Muscle of leg (tissue), 3 donors: ENCODE measurements at regions not wholly inside any gene's neighbourhood (a gene's known extent, or its start where the extent isn't known, plus 50 kb on each side); places are given as distances from the start of the nearest gene placed in this dataset.

Source experiments
- DNase-seq: peaks from one replicate; pipeline ENCODE4 v3.0.0; 2013
- H3K27ac ChIP-seq: one replicate; pipeline ENCODE4 v1.5.1; 2013; ENCODE audit warnings: mild to moderate bottlenecking, low read length, control low read depth
- H3K27me3 ChIP-seq: one replicate; pipeline ENCODE4 v1.6.1; 2013; ENCODE audit warnings: low read length; ENCODE audit not compliant: control insufficient read depth, insufficient read depth
- H3K36me3 ChIP-seq: one replicate; pipeline ENCODE4 v1.6.1; 2013; ENCODE audit warnings: low read length; ENCODE audit not compliant: control insufficient read depth, insufficient read depth
- H3K4me1 ChIP-seq: one replicate; pipeline ENCODE4 v1.6.1; 2013; ENCODE audit warnings: low read length; ENCODE audit not compliant: control insufficient read depth, insufficient read depth
- H3K4me3 ChIP-seq: one replicate; pipeline ENCODE4 v1.5.1; 2013; ENCODE audit warnings: low read length, control low read depth
- H3K9me3 ChIP-seq: replicated peaks from 2 replicates; pipeline ENCODE4 v1.6.1; 2013; ENCODE audit warnings: low read depth, low read length; ENCODE audit not compliant: control insufficient read depth
- WGBS: methylation state at CpG from one replicate; pipeline ENCODE4 v1.1.5; 2013; ENCODE audit warnings: missing lambda C conversion rate; ENCODE audit not compliant: insufficient coverage; 5-methylcytosine and 5-hydroxymethylcytosine counted together

GRCh38 chr14:22418631-22419030, 170.4 kb downstream of the DAD1 start:
- no peaks in the 10 kb centered on the region for H3K4me1 ChIP-seq
- WGBS = 33% methylated on average over 2 of the region's 5 CpGs
- no peak overlapping the region for H3K27ac ChIP-seq
- H3K4me3 ChIP-seq = no peak overlapping the region
- no peaks in the 10 kb centered on the region for H3K36me3 ChIP-seq
- H3K27me3 ChIP-seq = no peaks in the 10 kb centered on the region
- H3K9me3 ChIP-seq = no peaks in the 10 kb centered on the region
- no peak for DNase-seq

- Histone ChIP-seq H3K27me3 (no peaks in the 10 kb centered on the region), H3K4me3 (no peak overlapping the region), H3K9me3 (no peaks in the 10 kb centered on the region), H3K27ac (no peak overlapping the region), H3K36me3 (no peaks in the 10 kb centered on the region), H3K4me1 (peaks cover 7% of the 10 kb centered on the region)
- no peak for DNase-seq
- no CpG with 5 or more reads among the region's 5 CpGs for WGBS
These were observed 171.1 kb downstream of the DAD1 start for GRCh38 chr14:22417914-22418313.

- H3K36me3 ChIP-seq = no peaks in the 10 kb centered on the region
- 40% methylated on average over 1 of the region's 2 CpGs for WGBS
- H3K9me3 ChIP-seq = no peaks in the 10 kb centered on the region
- H3K27me3 ChIP-seq = no peaks in the 10 kb centered on the region
- peaks cover 11% of the 10 kb centered on the region for H3K4me1 ChIP-seq
- H3K4me3 ChIP-seq = no peak overlapping the region
- no peak overlapping the region for H3K27ac ChIP-seq
- DNase-seq = no peak
These were observed 172.8 kb downstream of the DAD1 start for GRCh38 chr14:22416193-22416592.

GRCh38 chr14:22415605-22415959, 173.4 kb downstream of the DAD1 start:
- Histone ChIP-seq H3K4me1 (peaks cover 11% of the 10 kb centered on the region), H3K9me3 (no peaks in the 10 kb centered on the region), H3K4me3 (no peak overlapping the region), H3K27me3 (no peaks in the 10 kb centered on the region), H3K27ac (no peak overlapping the region), H3K36me3 (no peaks in the 10 kb centered on the region)
- no CpG with 5 or more reads among the region's 1 CpG for WGBS
- DNase-seq = no peak

GRCh38 chr14:22414876-22415604, 174.0 kb downstream of the DAD1 start:
- no peaks in the 10 kb centered on the region for H3K9me3 ChIP-seq
- H3K4me3 ChIP-seq = no peak overlapping the region
- no peak for DNase-seq
- WGBS = 13% methylated on average over 2 of the region's 4 CpGs
- no peaks in the 10 kb centered on the region for H3K27me3 ChIP-seq
- no peak overlapping the region for H3K27ac ChIP-seq
- no peaks in the 10 kb centered on the region for H3K36me3 ChIP-seq
- peaks cover 11% of the 10 kb centered on the region for H3K4me1 ChIP-seq

- Histone ChIP-seq H3K4me1 (peaks cover 11% of the 10 kb centered on the region), H3K27me3 (no peaks in the 10 kb centered on the region), H3K9me3 (no peaks in the 10 kb centered on the region), H3K27ac (no peak overlapping the region), H3K4me3 (no peak overlapping the region), H3K36me3 (no peaks in the 10 kb centered on the region)
- 48% methylated on average over 5 of the region's 5 CpGs for WGBS
- peak; percentile 89 for DNase-seq
These were observed 176.1 kb downstream of the DAD1 start for GRCh38 chr14:22412926-22413411.

- WGBS = no CpG with 5 or more reads among the region's 5 CpGs
- no peaks in the 10 kb centered on the region for H3K27me3 ChIP-seq
- H3K4me1 ChIP-seq = peaks cover 11% of the 10 kb centered on the region
- no peaks in the 10 kb centered on the region for H3K9me3 ChIP-seq
- no peak overlapping the region for H3K27ac ChIP-seq
- H3K36me3 ChIP-seq = no peaks in the 10 kb centered on the region
- no peak for DNase-seq
- H3K4me3 ChIP-seq = no peak overlapping the region
These were observed 177.5 kb downstream of the DAD1 start for GRCh38 chr14:22411398-22412055.

GRCh38 chr14:22410497-22410896, 178.5 kb downstream of the DAD1 start:
- Histone ChIP-seq H3K27ac (no peak overlapping the region), H3K9me3 (no peaks in the 10 kb centered on the region), H3K36me3 (no peaks in the 10 kb centered on the region), H3K27me3 (no peaks in the 10 kb centered on the region), H3K4me1 (peaks cover 11% of the 10 kb centered on the region), H3K4me3 (no peak overlapping the region)
- DNase-seq = no peak

GRCh38 chr14:22409006-22409405, 180.0 kb downstream of the DAD1 start:
- H3K27me3 ChIP-seq = no peaks in the 10 kb centered on the region
- no peak overlapping the region for H3K4me3 ChIP-seq
- no peaks in the 10 kb centered on the region for H3K9me3 ChIP-seq
- H3K36me3 ChIP-seq = no peaks in the 10 kb centered on the region
- DNase-seq = no peak
- no peak overlapping the region for H3K27ac ChIP-seq
- WGBS = no CpG with 5 or more reads among the region's 3 CpGs
- peaks cover 11% of the 10 kb centered on the region for H3K4me1 ChIP-seq

GRCh38 chr14:22408547-22408946, 180.5 kb downstream of the DAD1 start:
- Histone ChIP-seq H3K27me3 (no peaks in the 10 kb centered on the region), H3K9me3 (no peaks in the 10 kb centered on the region), H3K36me3 (no peaks in the 10 kb centered on the region), H3K27ac (no peak overlapping the region), H3K4me1 (peaks cover 11% of the 10 kb centered on the region), H3K4me3 (no peak overlapping the region)
- WGBS = 89% methylated on average over 1 of the region's 2 CpGs
- DNase-seq = no peak
